SH-SY5Y (cell line): ENCODE measurements at regions not wholly inside any gene's neighbourhood (a gene's known extent, or its start where the extent isn't known, plus 50 kb on each side); places are given as distances from the start of the nearest gene placed in this dataset.

Experiments used
- GATA2 ChIP-seq: IDR thresholded peaks from 2 replicates; pipeline ENCODE4 v1.6.1; 2011; ENCODE audit warnings: mild to moderate bottlenecking, low read depth, low read length
- GATA3 ChIP-seq: IDR thresholded peaks from 2 replicates; pipeline ENCODE4 v1.6.1; 2011; ENCODE audit warnings: low read depth, mild to moderate bottlenecking, low read length, moderate library complexity

- TF ChIP-seq GATA2 = no peak
- TF ChIP-seq GATA3 = no peak
Measured at GRCh38 chr10:109191823-109192222, 731.5 kb downstream of the XPNPEP1 start.
